ENCODE measurements at regions not wholly inside any gene's neighbourhood (a gene's known extent, or its start where the extent isn't known, plus 50 kb on each side); places are given as distances from the start of the nearest gene placed in this dataset.

DNA sequence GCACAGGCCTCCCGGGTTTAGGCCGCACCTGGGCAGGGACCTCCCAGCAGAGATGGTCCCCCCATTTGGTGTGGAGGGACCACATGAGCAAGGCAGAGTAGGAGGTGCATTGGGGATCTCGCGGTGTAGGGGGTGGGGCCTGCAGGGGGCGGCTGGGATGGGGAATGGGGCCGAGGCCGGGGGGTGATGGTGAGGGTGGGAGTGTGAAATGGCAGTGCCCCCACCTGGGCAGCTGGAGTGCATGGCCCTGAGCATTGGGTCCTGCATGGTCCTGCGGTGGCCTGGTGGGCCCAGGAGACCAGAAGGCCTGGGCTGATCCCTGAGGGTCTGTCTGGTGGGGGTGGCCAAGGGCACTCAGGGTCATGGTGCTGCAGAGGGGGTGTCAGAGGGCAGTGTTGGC lies 111.8 kb downstream of the KIF26A start:
- Histone ChIP-seq H3K9me3 (no peaks in the 10 kb centered on the region), H3K27me3 (replicated peaks; ENCODE audit: control insufficient read depth, insufficient read depth, low read length) (no peaks in the 10 kb centered on the region), H3K4me3 (ENCODE audit: low read depth, low read length) (no peak overlapping the region), H3K36me3 (ENCODE audit: control insufficient read depth, insufficient read depth, low read length) (no peaks in the 10 kb centered on the region), H3K4me1 (no peaks in the 10 kb centered on the region)
- Mint-ChIP-seq H3K27ac (ENCODE audit: unreplicated experiment) (no peak overlapping the region), H3K27me3 (ENCODE audit: insufficient read depth, unreplicated experiment) (peaks cover 3% of the 10 kb centered on the region), H3K9me3 (ENCODE audit: unreplicated experiment) (peaks cover 10% of the 10 kb centered on the region), H3K4me3 (ENCODE audit: unreplicated experiment) (no peak overlapping the region), H3K36me3 (ENCODE audit: insufficient read depth, unreplicated experiment) (no peaks in the 10 kb centered on the region), H3K4me1 (ENCODE audit: low read depth, unreplicated experiment) (no peaks in the 10 kb centered on the region)
- TF ChIP-seq, protein P1, sequence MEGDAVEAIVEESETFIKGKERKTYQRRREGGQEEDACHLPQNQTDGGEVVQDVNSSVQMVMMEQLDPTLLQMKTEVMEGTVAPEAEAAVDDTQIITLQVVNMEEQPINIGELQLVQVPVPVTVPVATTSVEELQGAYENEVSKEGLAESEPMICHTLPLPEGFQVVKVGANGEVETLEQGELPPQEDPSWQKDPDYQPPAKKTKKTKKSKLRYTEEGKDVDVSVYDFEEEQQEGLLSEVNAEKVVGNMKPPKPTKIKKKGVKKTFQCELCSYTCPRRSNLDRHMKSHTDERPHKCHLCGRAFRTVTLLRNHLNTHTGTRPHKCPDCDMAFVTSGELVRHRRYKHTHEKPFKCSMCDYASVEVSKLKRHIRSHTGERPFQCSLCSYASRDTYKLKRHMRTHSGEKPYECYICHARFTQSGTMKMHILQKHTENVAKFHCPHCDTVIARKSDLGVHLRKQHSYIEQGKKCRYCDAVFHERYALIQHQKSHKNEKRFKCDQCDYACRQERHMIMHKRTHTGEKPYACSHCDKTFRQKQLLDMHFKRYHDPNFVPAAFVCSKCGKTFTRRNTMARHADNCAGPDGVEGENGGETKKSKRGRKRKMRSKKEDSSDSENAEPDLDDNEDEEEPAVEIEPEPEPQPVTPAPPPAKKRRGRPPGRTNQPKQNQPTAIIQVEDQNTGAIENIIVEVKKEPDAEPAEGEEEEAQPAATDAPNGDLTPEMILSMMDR (IDR thresholded peaks at IDR 0.05; ENCODE audit: insufficient read depth in 1 of 2, low read depth in 1 of 2, low read length in 1 of 2, severe bottlenecking in 1 of 2, unreplicated experiment in 1 of 2): no peak
- DNase-seq: no peak
- intact Hi-C loops (cut with micrococcal nuclease; ENCODE audit: unreplicated experiment): no loop called here
- CTCF ChIA-PET: no interaction called here
- POLR2A ChIA-PET: no interaction called here
- BruUV-seq (replicated peaks): no TSS peak

DNA sequence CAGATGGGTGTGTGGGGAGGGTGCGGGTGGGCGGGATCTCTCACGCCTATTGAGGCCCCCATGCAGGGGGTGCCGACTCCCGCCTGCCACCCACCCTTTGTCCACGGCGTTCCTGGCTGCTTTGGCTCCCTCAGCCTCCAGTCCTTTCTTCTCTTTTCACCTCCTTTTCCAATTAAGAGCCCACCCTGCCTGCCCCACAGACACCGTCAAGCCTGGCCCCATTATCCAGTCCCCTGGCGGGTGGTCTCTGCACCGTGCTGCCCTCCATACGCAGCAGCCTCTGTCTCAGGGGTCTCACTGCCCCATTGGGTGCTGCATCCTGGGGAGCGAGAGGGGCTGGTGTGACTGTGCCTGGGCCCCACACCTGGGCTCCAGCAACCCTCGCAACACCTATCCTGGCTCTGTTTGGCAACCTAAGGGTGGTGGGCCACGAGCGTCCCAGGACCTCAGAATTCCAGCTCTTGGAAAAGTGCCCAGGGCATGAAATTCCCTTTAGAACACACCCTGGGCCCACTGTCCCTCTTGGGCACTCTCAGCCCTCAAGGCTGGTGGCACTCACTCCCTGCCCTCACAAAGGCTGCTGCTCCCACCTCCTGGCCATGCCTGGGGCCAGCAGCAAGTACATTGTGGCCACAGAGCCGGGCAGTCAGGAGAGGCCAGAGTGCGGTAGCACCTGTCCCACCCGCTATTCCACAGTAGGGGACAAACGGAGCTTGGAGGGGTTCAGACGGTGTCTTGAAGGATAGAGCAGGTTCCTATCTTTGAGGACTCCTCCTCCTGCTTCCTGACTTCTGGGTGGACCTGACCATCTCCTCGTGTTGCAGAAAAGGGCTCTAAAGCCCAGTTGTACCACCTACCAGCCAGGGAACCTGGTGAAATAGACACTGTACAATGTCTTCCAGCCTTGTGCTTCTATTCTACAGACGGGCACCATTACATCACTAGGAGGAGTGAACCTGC lies 114.1 kb downstream of the KIF26A start:
- Mint-ChIP-seq H3K36me3 (ENCODE audit: insufficient read depth, unreplicated experiment) (no peaks in the 10 kb centered on the region), H3K4me1 (ENCODE audit: low read depth, unreplicated experiment) (no peaks in the 10 kb centered on the region), H3K27me3 (ENCODE audit: insufficient read depth, unreplicated experiment) (peaks cover 6% of the 10 kb centered on the region), H3K27ac (ENCODE audit: unreplicated experiment) (no peak overlapping the region), H3K9me3 (ENCODE audit: unreplicated experiment) (peaks cover 10% of the 10 kb centered on the region), H3K4me3 (ENCODE audit: unreplicated experiment) (no peak overlapping the region)
- no TSS peak for BruUV-seq (replicated peaks)
- no peaks in the 10 kb centered on the region for H3K9me3 ChIP-seq
- no peaks in the 10 kb centered on the region for H3K27me3 ChIP-seq (replicated peaks; ENCODE audit: control insufficient read depth, insufficient read depth, low read length)
- POLR2A ChIA-PET: no interaction called here
- DNase-seq: no peak
- CTCF ChIA-PET: no interaction called here
- no peaks in the 10 kb centered on the region for H3K36me3 ChIP-seq (ENCODE audit: control insufficient read depth, insufficient read depth, low read length)
- no peaks in the 10 kb centered on the region for H3K4me1 ChIP-seq
- intact Hi-C loops (cut with micrococcal nuclease; ENCODE audit: unreplicated experiment): no loop called here
- H3K4me3 ChIP-seq (ENCODE audit: low read depth, low read length): no peak overlapping the region
- TF ChIP-seq, protein P1 (IDR thresholded peaks at IDR 0.05; ENCODE audit: insufficient read depth in 1 of 2, low read depth in 1 of 2, low read length in 1 of 2, severe bottlenecking in 1 of 2, unreplicated experiment in 1 of 2): no peak

DNA sequence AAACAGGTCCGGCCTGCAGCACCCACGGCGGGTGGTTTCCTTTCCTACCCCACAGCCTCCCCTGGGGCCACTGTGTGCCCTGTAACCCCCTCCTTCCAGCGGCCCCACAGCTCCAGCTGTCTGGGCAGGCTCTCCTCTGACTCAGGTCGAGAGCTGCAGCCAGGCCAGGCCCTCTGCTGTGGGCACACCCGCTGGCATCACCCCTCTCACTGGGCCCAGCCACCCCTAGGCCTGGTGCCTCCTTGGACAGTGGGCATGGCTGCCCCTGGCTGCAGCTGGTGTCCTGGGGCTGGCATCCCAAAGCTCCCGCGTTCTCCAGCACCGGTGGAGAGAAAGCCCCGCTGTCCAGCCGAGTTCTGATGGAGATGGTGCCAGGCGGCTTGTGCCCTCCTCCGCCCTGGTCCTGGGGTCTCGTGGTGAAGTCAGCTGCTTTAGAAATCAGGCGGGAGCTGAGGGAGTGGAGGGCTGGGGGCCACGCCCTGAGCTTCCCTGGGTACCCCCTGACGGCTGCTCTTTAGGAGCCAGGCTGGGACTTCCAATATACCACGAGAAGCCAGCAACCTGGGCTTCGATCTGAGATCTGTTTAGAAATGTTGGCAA lies 114.9 kb downstream of the KIF26A start:
- no peak overlapping the region for H3K27ac Mint-ChIP-seq (ENCODE audit: unreplicated experiment)
- H3K36me3 Mint-ChIP-seq (ENCODE audit: insufficient read depth, unreplicated experiment): no peaks in the 10 kb centered on the region
- H3K9me3 Mint-ChIP-seq (ENCODE audit: unreplicated experiment): peaks cover 10% of the 10 kb centered on the region
- no peak overlapping the region for H3K4me3 Mint-ChIP-seq (ENCODE audit: unreplicated experiment)
- TF ChIP-seq, protein P1 (IDR thresholded peaks at IDR 0.05; ENCODE audit: insufficient read depth in 1 of 2, low read depth in 1 of 2, low read length in 1 of 2, severe bottlenecking in 1 of 2, unreplicated experiment in 1 of 2): no peak
- ChIA-PET POLR2A (no interaction called here), CTCF (no interaction called here)
- no TSS peak for BruUV-seq (replicated peaks)
- peaks cover 11% of the 10 kb centered on the region for H3K27me3 Mint-ChIP-seq (ENCODE audit: insufficient read depth, unreplicated experiment)
- no peak overlapping the region for H3K4me3 ChIP-seq (ENCODE audit: low read depth, low read length)
- H3K36me3 ChIP-seq (ENCODE audit: control insufficient read depth, insufficient read depth, low read length): no peaks in the 10 kb centered on the region
- H3K4me1 Mint-ChIP-seq (ENCODE audit: low read depth, unreplicated experiment): no peaks in the 10 kb centered on the region
- DNase-seq: no peak
- no peaks in the 10 kb centered on the region for H3K4me1 ChIP-seq
- no peaks in the 10 kb centered on the region for H3K9me3 ChIP-seq
- H3K27me3 ChIP-seq (replicated peaks; ENCODE audit: control insufficient read depth, insufficient read depth, low read length): no peaks in the 10 kb centered on the region
- intact Hi-C loops (cut with micrococcal nuclease; ENCODE audit: unreplicated experiment): no loop called here
